GM23338 (cell line): ENCODE measurements at regions not wholly inside any gene's neighbourhood (a gene's known extent, or its start where the extent isn't known, plus 50 kb on each side); places are given as distances from the start of the nearest gene placed in this dataset.

ENCODE experiments used
- ATAC-seq: fragments of 200-7000 bp; cut with Tn5 transposase; 3 replicates; pipeline ENCODE4 v1.9.1; 2020
- DNase-seq: peaks from one replicate; pipeline ENCODE4 v3.0.0-alpha.2; 2015; ENCODE audit warnings: low spot score
- H2AFZ ChIP-seq: fragments of 200-600 bp; sonication (generic); 2 replicates; pipeline ENCODE4 v1.8.0; 2016; ENCODE audit warnings: antibody characterized with exemption, mild to moderate bottlenecking, moderate library complexity
- H3F3A ChIP-seq: fragments of 200-600 bp; sonication (generic); replicated peaks from 2 replicates; pipeline ENCODE4 v1.8.0; 2017; ENCODE audit warnings: antibody characterized with exemption, mixed run types, low read depth
- H3K27ac ChIP-seq: fragments of 200-600 bp; sonication (generic); 2 replicates; pipeline ENCODE4 v1.6.1; 2016; ENCODE audit warnings: low read depth
- H3K27me3 ChIP-seq: fragments of 200-600 bp; sonication (generic); 2 replicates; pipeline ENCODE4 v1.8.0; 2016; ENCODE audit warnings: mild to moderate bottlenecking, mixed run types, moderate library complexity; ENCODE audit not compliant: insufficient read depth
- H3K36me3 ChIP-seq: fragments of 200-600 bp; sonication (generic); 2 replicates; pipeline ENCODE4 v1.8.0; 2016; ENCODE audit warnings: mild to moderate bottlenecking; ENCODE audit not compliant: insufficient read depth
- H3K4me1 ChIP-seq: fragments of 200-600 bp; sonication (generic); 2 replicates; pipeline ENCODE4 v1.8.0; 2016; ENCODE audit warnings: mild to moderate bottlenecking, moderate library complexity; ENCODE audit not compliant: insufficient read depth
- H3K4me2 ChIP-seq: fragments of 200-600 bp; sonication (generic); 2 replicates; pipeline ENCODE4 v1.7.1; 2017; ENCODE audit warnings: mixed run types
- H3K4me3 ChIP-seq: fragments of 200-600 bp; sonication (generic); 2 replicates; pipeline ENCODE4 v1.6.1; 2016; ENCODE audit warnings: mixed run types
- H3K79me2 ChIP-seq: fragments of 200-600 bp; sonication (generic); replicated peaks from 2 replicates; pipeline ENCODE4 v1.8.0; 2017; ENCODE audit warnings: mild to moderate bottlenecking; ENCODE audit not compliant: insufficient read depth
- H3K9me2 ChIP-seq: fragments of 200-600 bp; sonication (generic); 2 replicates; pipeline ENCODE4 v1.8.0; 2017; ENCODE audit not compliant: insufficient read depth
- H4K20me1 ChIP-seq: fragments of 200-600 bp; sonication (generic); replicated peaks from 2 replicates; pipeline ENCODE4 v1.8.0; 2017; ENCODE audit warnings: mild to moderate bottlenecking; ENCODE audit not compliant: insufficient read depth
- H3K27ac Mint-ChIP-seq: 2 replicates; pipeline ENCODE4 v1.8.0; 2020; ENCODE audit warnings: inconsistent platforms, mild to moderate bottlenecking, moderate library complexity, mixed read lengths
- H3K27me3 Mint-ChIP-seq: 3 replicates; pipeline ENCODE4 v1.8.0; 2022; ENCODE audit warnings: low read depth, mild to moderate bottlenecking, moderate library complexity, mixed read lengths, inconsistent platforms; ENCODE audit not compliant: insufficient read depth, poor library complexity
- H3K36me3 Mint-ChIP-seq: 3 replicates; pipeline ENCODE4 v1.8.0; 2021; ENCODE audit warnings: low read depth, mild to moderate bottlenecking, inconsistent platforms, moderate library complexity, mixed read lengths
- H3K4me1 Mint-ChIP-seq: 3 replicates; pipeline ENCODE4 v1.8.0; 2020; ENCODE audit warnings: mild to moderate bottlenecking, inconsistent platforms, mixed read lengths
- H3K4me3 Mint-ChIP-seq: 3 replicates; pipeline ENCODE4 v1.8.0; 2021; ENCODE audit warnings: moderate library complexity, mild to moderate bottlenecking, inconsistent platforms, mixed read lengths
- H3K9me3 Mint-ChIP-seq: 3 replicates; pipeline ENCODE4 v1.8.0; 2020; ENCODE audit warnings: moderate library complexity, mild to moderate bottlenecking, inconsistent platforms, mixed read lengths
- CREB1 ChIP-seq: fragments of 250-450 bp; sonication (Bioruptor Pico); IDR thresholded peaks from 2 replicates; pipeline ENCODE4 v1.5.0; 2020; ENCODE audit warnings: low read depth, mild to moderate bottlenecking, moderate library complexity
- EZH2 ChIP-seq: fragments of 200-600 bp; sonication (generic); IDR thresholded peaks from one replicate; pipeline ENCODE4 v1.8.0; 2017; ENCODE audit warnings: antibody characterized with exemption, mild to moderate bottlenecking, low read depth; ENCODE audit not compliant: unreplicated experiment
- EZH2phosphoT487 ChIP-seq: fragments of 200-600 bp; sonication (generic); IDR thresholded peaks from one replicate; pipeline ENCODE4 v1.8.1; 2018; ENCODE audit warnings: antibody characterized with exemption; ENCODE audit not compliant: unreplicated experiment
- JUNB ChIP-seq: IDR thresholded peaks from one replicate; pipeline ENCODE4 v1.6.1; 2016; ENCODE audit warnings: antibody characterized with exemption; ENCODE audit not compliant: unreplicated experiment
- NANOG ChIP-seq: IDR thresholded peaks from 2 replicates; pipeline ENCODE4 v1.6.1; 2016; ENCODE audit warnings: antibody characterized with exemption, borderline replicate concordance
- POLR2AphosphoS5 ChIP-seq: IDR thresholded peaks from 2 replicates; pipeline ENCODE4 v1.6.1; 2016; ENCODE audit warnings: antibody characterized with exemption, low read depth
- STAT1 ChIP-seq: IDR thresholded peaks from one replicate; pipeline ENCODE4 v1.6.1; 2016; ENCODE audit warnings: antibody characterized with exemption; ENCODE audit not compliant: unreplicated experiment
- ZNF114 ChIP-seq: fragments of 250-450 bp; sonication (Bioruptor Pico); IDR thresholded peaks from 2 replicates; pipeline ENCODE4 v1.5.0; 2020; ENCODE audit warnings: mild to moderate bottlenecking, moderate library complexity
- ZNF331 ChIP-seq: fragments of 250-450 bp; sonication (Bioruptor Pico); IDR thresholded peaks from 2 replicates; pipeline ENCODE4 v1.5.0; 2020; ENCODE audit warnings: low read depth, mild to moderate bottlenecking, moderate library complexity
- TF ChIP-seq, protein P1 (sequence below), 2 experiments: fragments of 200-600 bp in 1 of 2; sonication (generic) in 1 of 2; conservative IDR thresholded peaks; 2 replicates each; pipeline versions ENCODE4 v1.5.1 to v1.6.1; 2016 to 2017; ENCODE audit warnings: antibody characterized with exemption in 2 of 2, low read depth in 2 of 2, mild to moderate bottlenecking in 2 of 2, moderate library complexity in 1 of 2
- TF ChIP-seq, protein P2 (sequence below): fragments of 250-450 bp; sonication (Bioruptor Pico); IDR thresholded peaks from 2 replicates; pipeline ENCODE4 v1.5.0; 2020; ENCODE audit warnings: mild to moderate bottlenecking, moderate library complexity
- TF ChIP-seq, protein P3 (sequence below): IDR thresholded peaks from one replicate; pipeline ENCODE4 v1.6.1; 2018; ENCODE audit warnings: antibody characterized with exemption; ENCODE audit not compliant: unreplicated experiment

DNA sequence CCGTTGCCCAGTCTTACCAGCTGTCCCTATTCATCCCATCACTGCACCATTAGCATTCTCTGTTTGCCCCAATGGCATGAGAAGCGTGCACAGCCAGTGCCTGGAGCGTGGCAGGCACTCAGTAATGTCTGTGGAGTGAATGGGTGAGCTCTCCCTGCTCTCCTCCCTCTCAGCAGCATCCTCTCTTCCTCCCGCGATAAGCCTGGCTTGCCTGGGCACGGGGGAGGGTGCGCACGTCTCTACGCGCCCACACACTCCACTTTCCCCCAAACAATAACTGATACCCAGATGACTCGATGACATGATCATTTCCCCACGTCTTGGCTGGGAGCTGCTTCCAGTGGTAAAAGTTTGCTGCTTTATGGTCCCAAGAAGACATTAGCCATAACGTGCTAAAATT, 81.8 kb upstream of the LINGO1 start (continued):
- TF ChIP-seq, protein P1, sequence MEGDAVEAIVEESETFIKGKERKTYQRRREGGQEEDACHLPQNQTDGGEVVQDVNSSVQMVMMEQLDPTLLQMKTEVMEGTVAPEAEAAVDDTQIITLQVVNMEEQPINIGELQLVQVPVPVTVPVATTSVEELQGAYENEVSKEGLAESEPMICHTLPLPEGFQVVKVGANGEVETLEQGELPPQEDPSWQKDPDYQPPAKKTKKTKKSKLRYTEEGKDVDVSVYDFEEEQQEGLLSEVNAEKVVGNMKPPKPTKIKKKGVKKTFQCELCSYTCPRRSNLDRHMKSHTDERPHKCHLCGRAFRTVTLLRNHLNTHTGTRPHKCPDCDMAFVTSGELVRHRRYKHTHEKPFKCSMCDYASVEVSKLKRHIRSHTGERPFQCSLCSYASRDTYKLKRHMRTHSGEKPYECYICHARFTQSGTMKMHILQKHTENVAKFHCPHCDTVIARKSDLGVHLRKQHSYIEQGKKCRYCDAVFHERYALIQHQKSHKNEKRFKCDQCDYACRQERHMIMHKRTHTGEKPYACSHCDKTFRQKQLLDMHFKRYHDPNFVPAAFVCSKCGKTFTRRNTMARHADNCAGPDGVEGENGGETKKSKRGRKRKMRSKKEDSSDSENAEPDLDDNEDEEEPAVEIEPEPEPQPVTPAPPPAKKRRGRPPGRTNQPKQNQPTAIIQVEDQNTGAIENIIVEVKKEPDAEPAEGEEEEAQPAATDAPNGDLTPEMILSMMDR (conservative IDR thresholded peaks at IDR 0.05; ENCODE audit: low read depth in 2 of 2) = no peak
- TF ChIP-seq POLR2AphosphoS5 (no peak), JUNB (no peak), NANOG (no peak)

DNA sequence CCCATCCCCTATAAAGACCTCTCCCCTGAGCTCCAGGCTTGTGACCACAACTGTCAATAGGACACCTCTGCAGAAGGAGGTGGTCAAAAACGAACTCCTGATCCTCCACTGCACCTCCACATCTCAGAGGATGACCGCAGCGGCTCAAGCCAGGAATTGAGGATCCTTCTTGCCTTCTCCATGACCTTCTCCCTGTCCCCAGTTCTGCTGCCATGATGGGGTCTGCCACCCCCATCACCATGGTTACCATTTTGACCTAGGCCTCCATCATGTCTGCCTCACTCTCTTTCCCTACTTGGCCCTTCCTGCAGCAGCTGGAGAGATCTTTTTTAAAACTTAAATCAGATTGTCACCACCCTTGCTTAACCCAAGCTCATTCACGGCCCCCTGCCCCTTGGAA, 81.3 kb upstream of the LINGO1 start:
- H3K4me2 ChIP-seq = no peak overlapping the region
- H2AFZ ChIP-seq = no peak overlapping the region
- Mint-ChIP-seq H3K27ac (no peak overlapping the region), H3K9me3 (no peaks in the 10 kb centered on the region), H3K4me1 (peaks cover 20% of the 10 kb centered on the region), H3K27me3 (peaks cover 4% of the 10 kb centered on the region), H3K4me3 (no peak overlapping the region), H3K36me3 (no peaks in the 10 kb centered on the region)
- H3K27ac ChIP-seq = no peak overlapping the region
- no peaks in the 10 kb centered on the region for H4K20me1 ChIP-seq
- H3K4me1 ChIP-seq = no peaks in the 10 kb centered on the region
- H3K79me2 ChIP-seq = no peaks in the 10 kb centered on the region
- H3K4me3 ChIP-seq = no peak overlapping the region
- no peaks in the 10 kb centered on the region for H3K27me3 ChIP-seq
- ATAC-seq = no peak
- H3F3A ChIP-seq = no peaks in the 10 kb centered on the region
- no peaks in the 10 kb centered on the region for H3K9me2 ChIP-seq
- no peaks in the 10 kb centered on the region for H3K36me3 ChIP-seq
- no peak for DNase-seq
- TF ChIP-seq ZNF114 (CRISPR knock-in tag) (no peak), NANOG (no peak), POLR2AphosphoS5 (no peak), ZNF331 (CRISPR knock-in tag) (no peak), EZH2 (no peak), STAT1 (no peak), EZH2phosphoT487 (no peak), CREB1 (CRISPR knock-in tag) (no peak), JUNB (no peak)
- TF ChIP-seq, protein P1 (conservative IDR thresholded peaks at IDR 0.05; ENCODE audit: low read depth in 2 of 2) = no peak
- TF ChIP-seq, protein P2, sequence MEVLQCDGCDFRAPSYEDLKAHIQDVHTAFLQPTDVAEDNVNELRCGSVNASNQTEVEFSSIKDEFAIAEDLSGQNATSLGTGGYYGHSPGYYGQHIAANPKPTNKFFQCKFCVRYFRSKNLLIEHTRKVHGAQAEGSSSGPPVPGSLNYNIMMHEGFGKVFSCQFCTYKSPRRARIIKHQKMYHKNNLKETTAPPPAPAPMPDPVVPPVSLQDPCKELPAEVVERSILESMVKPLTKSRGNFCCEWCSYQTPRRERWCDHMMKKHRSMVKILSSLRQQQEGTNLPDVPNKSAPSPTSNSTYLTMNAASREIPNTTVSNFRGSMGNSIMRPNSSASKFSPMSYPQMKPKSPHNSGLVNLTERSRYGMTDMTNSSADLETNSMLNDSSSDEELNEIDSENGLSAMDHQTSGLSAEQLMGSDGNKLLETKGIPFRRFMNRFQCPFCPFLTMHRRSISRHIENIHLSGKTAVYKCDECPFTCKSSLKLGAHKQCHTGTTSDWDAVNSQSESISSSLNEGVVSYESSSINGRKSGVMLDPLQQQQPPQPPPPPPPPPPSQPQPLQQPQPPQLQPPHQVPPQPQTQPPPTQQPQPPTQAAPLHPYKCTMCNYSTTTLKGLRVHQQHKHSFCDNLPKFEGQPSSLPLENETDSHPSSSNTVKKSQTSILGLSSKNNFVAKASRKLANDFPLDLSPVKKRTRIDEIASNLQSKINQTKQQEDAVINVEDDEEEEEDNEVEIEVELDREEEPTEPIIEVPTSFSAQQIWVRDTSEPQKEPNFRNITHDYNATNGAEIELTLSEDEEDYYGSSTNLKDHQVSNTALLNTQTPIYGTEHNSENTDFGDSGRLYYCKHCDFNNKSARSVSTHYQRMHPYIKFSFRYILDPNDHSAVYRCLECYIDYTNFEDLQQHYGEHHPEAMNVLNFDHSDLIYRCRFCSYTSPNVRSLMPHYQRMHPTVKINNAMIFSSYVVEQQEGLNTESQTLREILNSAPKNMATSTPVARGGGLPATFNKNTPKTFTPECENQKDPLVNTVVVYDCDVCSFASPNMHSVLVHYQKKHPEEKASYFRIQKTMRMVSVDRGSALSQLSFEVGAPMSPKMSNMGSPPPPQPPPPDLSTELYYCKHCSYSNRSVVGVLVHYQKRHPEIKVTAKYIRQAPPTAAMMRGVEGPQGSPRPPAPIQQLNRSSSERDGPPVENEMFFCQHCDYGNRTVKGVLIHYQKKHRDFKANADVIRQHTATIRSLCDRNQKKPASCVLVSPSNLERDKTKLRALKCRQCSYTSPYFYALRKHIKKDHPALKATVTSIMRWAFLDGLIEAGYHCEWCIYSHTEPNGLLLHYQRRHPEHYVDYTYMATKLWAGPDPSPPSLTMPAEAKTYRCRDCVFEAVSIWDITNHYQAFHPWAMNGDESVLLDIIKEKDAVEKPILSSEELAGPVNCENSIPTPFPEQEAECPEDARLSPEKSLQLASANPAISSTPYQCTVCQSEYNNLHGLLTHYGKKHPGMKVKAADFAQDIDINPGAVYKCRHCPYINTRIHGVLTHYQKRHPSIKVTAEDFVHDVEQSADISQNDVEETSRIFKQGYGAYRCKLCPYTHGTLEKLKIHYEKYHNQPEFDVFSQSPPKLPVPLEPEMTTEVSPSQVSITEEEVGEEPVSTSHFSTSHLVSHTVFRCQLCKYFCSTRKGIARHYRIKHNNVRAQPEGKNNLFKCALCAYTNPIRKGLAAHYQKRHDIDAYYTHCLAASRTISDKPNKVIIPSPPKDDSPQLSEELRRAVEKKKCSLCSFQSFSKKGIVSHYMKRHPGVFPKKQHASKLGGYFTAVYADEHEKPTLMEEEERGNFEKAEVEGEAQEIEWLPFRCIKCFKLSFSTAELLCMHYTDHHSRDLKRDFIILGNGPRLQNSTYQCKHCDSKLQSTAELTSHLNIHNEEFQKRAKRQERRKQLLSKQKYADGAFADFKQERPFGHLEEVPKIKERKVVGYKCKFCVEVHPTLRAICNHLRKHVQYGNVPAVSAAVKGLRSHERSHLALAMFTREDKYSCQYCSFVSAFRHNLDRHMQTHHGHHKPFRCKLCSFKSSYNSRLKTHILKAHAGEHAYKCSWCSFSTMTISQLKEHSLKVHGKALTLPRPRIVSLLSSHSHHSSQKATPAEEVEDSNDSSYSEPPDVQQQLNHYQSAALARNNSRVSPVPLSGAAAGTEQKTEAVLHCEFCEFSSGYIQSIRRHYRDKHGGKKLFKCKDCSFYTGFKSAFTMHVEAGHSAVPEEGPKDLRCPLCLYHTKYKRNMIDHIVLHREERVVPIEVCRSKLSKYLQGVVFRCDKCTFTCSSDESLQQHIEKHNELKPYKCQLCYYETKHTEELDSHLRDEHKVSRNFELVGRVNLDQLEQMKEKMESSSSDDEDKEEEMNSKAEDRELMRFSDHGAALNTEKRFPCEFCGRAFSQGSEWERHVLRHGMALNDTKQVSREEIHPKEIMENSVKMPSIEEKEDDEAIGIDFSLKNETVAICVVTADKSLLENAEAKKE (CRISPR knock-in tag) = no peak
- TF ChIP-seq, protein P3, sequence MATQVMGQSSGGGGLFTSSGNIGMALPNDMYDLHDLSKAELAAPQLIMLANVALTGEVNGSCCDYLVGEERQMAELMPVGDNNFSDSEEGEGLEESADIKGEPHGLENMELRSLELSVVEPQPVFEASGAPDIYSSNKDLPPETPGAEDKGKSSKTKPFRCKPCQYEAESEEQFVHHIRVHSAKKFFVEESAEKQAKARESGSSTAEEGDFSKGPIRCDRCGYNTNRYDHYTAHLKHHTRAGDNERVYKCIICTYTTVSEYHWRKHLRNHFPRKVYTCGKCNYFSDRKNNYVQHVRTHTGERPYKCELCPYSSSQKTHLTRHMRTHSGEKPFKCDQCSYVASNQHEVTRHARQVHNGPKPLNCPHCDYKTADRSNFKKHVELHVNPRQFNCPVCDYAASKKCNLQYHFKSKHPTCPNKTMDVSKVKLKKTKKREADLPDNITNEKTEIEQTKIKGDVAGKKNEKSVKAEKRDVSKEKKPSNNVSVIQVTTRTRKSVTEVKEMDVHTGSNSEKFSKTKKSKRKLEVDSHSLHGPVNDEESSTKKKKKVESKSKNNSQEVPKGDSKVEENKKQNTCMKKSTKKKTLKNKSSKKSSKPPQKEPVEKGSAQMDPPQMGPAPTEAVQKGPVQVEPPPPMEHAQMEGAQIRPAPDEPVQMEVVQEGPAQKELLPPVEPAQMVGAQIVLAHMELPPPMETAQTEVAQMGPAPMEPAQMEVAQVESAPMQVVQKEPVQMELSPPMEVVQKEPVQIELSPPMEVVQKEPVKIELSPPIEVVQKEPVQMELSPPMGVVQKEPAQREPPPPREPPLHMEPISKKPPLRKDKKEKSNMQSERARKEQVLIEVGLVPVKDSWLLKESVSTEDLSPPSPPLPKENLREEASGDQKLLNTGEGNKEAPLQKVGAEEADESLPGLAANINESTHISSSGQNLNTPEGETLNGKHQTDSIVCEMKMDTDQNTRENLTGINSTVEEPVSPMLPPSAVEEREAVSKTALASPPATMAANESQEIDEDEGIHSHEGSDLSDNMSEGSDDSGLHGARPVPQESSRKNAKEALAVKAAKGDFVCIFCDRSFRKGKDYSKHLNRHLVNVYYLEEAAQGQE = no peak
